H1 (cell line): ENCODE measurements at regions not wholly inside any gene's neighbourhood (a gene's known extent, or its start where the extent isn't known, plus 50 kb on each side); places are given as distances from the start of the nearest gene placed in this dataset.

ENCODE experiments used
- CTCF ChIA-PET: fragments of 300-600 bp; sonication (Branson Sonifier 250); formaldehyde crosslinking; loops from one replicate; lab custom pipeline; 2021; ENCODE audit not compliant: partially characterized antibody; lab: Charles Lee
- POLR2A ChIA-PET: fragments of 300-600 bp; sonication (Branson Sonifier 250); formaldehyde crosslinking; loops from one replicate; lab custom pipeline; 2021; ENCODE audit warnings: inconsistent platforms; ENCODE audit not compliant: partially characterized antibody; lab: Charles Lee
- DNase-seq, 2 experiments: peaks; one replicate each; pipeline versions ENCODE4 v3.0.0 to v3.0.0-alpha.2; 2010 to 2022; ENCODE audit warnings: low spot score in 2 of 2, low read depth in 1 of 2, mixed read lengths in 1 of 2
- FAIRE-seq: peaks from 2 replicates; lab custom pipeline; 2011; peaks lifted over from hg19 to GRCh38; lab: Jason Lieb, UNC
- H2AFZ ChIP-seq: 2 replicates; pipeline ENCODE4 v1.8.1; 2012; ENCODE audit warnings: low read length, inconsistent platforms
- H2AK5ac ChIP-seq: 2 replicates; pipeline ENCODE4 v1.6.1; 2013; ENCODE audit warnings: low read depth, low read length
- H2BK120ac ChIP-seq: replicated peaks from 2 replicates; pipeline ENCODE3; 2013; ENCODE audit warnings: low read depth, low read length, inconsistent platforms
- H2BK12ac ChIP-seq: 2 replicates; pipeline ENCODE4 v1.6.1; 2013; ENCODE audit warnings: low read depth, low read length
- H2BK15ac ChIP-seq: 2 replicates; pipeline ENCODE4 v1.6.1; 2013; ENCODE audit warnings: low read length
- H2BK20ac ChIP-seq: 2 replicates; pipeline ENCODE4 v1.6.1; 2013; ENCODE audit warnings: low read length
- H2BK5ac ChIP-seq: 2 replicates; pipeline ENCODE4 v1.6.1; 2013; ENCODE audit warnings: low read depth, low read length
- H3K14ac ChIP-seq: 2 replicates; pipeline ENCODE4 v1.6.1; 2013; ENCODE audit warnings: inconsistent platforms; ENCODE audit not compliant: insufficient read length
- H3K18ac ChIP-seq: 2 replicates; pipeline ENCODE4 v1.6.1; 2013; ENCODE audit warnings: low read length; ENCODE audit errors: extremely low read depth
- H3K23ac ChIP-seq: 2 replicates; pipeline ENCODE4 v1.6.1; 2013; ENCODE audit warnings: inconsistent platforms; ENCODE audit not compliant: insufficient read length
- H3K23me2 ChIP-seq: 2 replicates; pipeline ENCODE4 v1.6.1; 2013; ENCODE audit warnings: low read depth, low read length
- H3K27ac ChIP-seq: 2 replicates; pipeline ENCODE4 v1.6.1; 2011; ENCODE audit warnings: low read depth, low read length, inconsistent platforms
- H3K27me3 ChIP-seq, 4 experiments: replicated peaks in 1 of 4; 1 replicate in 1 of 4; 2 replicates in 3 of 4; pipeline versions ENCODE4 v1.6.1 to v1.8.1; 2011 to 2013; ENCODE audit warnings: low read length in 3 of 4, mild to moderate bottlenecking in 3 of 4, inconsistent platforms in 2 of 4, mixed read lengths in 2 of 4, moderate library complexity in 1 of 4; ENCODE audit not compliant: control insufficient read depth in 3 of 4, insufficient read depth in 3 of 4; ENCODE audit errors: extremely low read depth in 1 of 4
- H3K36me3 ChIP-seq, 4 experiments: 2 replicates each; pipeline versions ENCODE4 v1.6.1 to v1.8.1; 2011 to 2013; ENCODE audit warnings: mild to moderate bottlenecking in 4 of 4, low read length in 3 of 4, moderate library complexity in 2 of 4, control low read depth in 1 of 4, inconsistent platforms in 1 of 4; ENCODE audit not compliant: insufficient read depth in 4 of 4, control insufficient read depth in 2 of 4
- H3K4ac ChIP-seq: replicated peaks from 2 replicates; pipeline ENCODE3; 2013; ENCODE audit warnings: low read length, low read depth, mixed read lengths, inconsistent platforms; ENCODE audit not compliant: insufficient read length
- H3K4me1 ChIP-seq, 4 experiments: replicated peaks in 1 of 4; 1 replicate in 1 of 4; 2 replicates in 3 of 4; pipeline versions ENCODE4 v1.6.1 to v1.8.1; 2011 to 2013; ENCODE audit warnings: low read length in 3 of 4, inconsistent platforms in 2 of 4, mixed read lengths in 1 of 4; ENCODE audit not compliant: insufficient read depth in 4 of 4, control insufficient read depth in 3 of 4
- H3K4me2 ChIP-seq, 2 experiments: 2 replicates each; pipeline versions ENCODE4 v1.6.1 to v1.8.1; 2011 to 2013; ENCODE audit warnings: low read depth in 2 of 2, low read length in 2 of 2, control low read depth in 1 of 2, inconsistent platforms in 1 of 2, mild to moderate bottlenecking in 1 of 2; ENCODE audit not compliant: insufficient read depth in 1 of 2
- H3K4me3 ChIP-seq, 4 experiments: fragments of 200-600, 300-600 bp in 1 of 4; sonication (generic), shearing (Covaris generic), sonication (Bioruptor Twin) in 1 of 4; 2 replicates each; pipeline versions ENCODE4 v1.5.1 to v1.8.1; 2011 to 2016; ENCODE audit warnings: low read length in 4 of 4, low read depth in 3 of 4, control low read depth in 2 of 4, inconsistent platforms in 2 of 4, mild to moderate bottlenecking in 2 of 4, mixed read lengths in 1 of 4, moderate library complexity in 1 of 4; ENCODE audit not compliant: insufficient read depth in 2 of 4; ENCODE audit errors: extremely low read depth in 1 of 4
- H3K56ac ChIP-seq: replicated peaks from 2 replicates; pipeline ENCODE3; 2013; ENCODE audit warnings: low read depth, mild to moderate bottlenecking, mixed read lengths, low read length, inconsistent platforms; ENCODE audit not compliant: insufficient read length
- H3K79me1 ChIP-seq: 2 replicates; pipeline ENCODE4 v1.6.1; 2013; ENCODE audit warnings: low read depth, low read length, control low read depth
- H3K79me2 ChIP-seq, 2 experiments: 2 replicates each; pipeline versions ENCODE4 v1.6.1 to v1.8.1; 2012 to 2013; ENCODE audit warnings: low read length in 2 of 2, mild to moderate bottlenecking in 2 of 2, inconsistent platforms in 1 of 2; ENCODE audit not compliant: insufficient read depth in 2 of 2, control insufficient read depth in 1 of 2
- H3K9ac ChIP-seq, 4 experiments: replicated peaks in 1 of 4; 1 replicate in 1 of 4; 2 replicates in 3 of 4; pipeline versions ENCODE4 v1.6.1 to v1.8.1; 2011 to 2013; ENCODE audit warnings: low read depth in 3 of 4, low read length in 3 of 4, control low read depth in 2 of 4, mild to moderate bottlenecking in 2 of 4, moderate library complexity in 2 of 4, inconsistent platforms in 1 of 4; ENCODE audit errors: extremely low read depth in 1 of 4
- H3K9me3 ChIP-seq, 2 experiments: 2 replicates each; pipeline versions ENCODE4 v1.6.1 to v1.8.1; 2012 to 2013; ENCODE audit warnings: mild to moderate bottlenecking in 2 of 2, moderate library complexity in 2 of 2, control low read depth in 1 of 2, inconsistent platforms in 1 of 2, low read depth in 1 of 2, low read length in 1 of 2, mixed read lengths in 1 of 2; ENCODE audit not compliant: insufficient read depth in 2 of 2
- H4K20me1 ChIP-seq, 2 experiments: replicated peaks in 1 of 2; 2 replicates each; pipeline versions ENCODE3 to v1.8.1; 2011 to 2013; ENCODE audit warnings: inconsistent platforms in 2 of 2, low read length in 2 of 2, mild to moderate bottlenecking in 1 of 2; ENCODE audit not compliant: insufficient read depth in 2 of 2, control insufficient read depth in 1 of 2
- H4K5ac ChIP-seq: 2 replicates; pipeline ENCODE4 v1.6.1; 2013; ENCODE audit warnings: low read length, low read depth, mixed read lengths, inconsistent platforms; ENCODE audit not compliant: insufficient read length
- H4K8ac ChIP-seq: 2 replicates; pipeline ENCODE4 v1.8.0; 2013; ENCODE audit warnings: mild to moderate bottlenecking, moderate library complexity, low read length, inconsistent platforms; ENCODE audit not compliant: insufficient read depth; ENCODE audit errors: extremely low read depth
- H4K91ac ChIP-seq: replicated peaks from 2 replicates; pipeline ENCODE3; 2013; ENCODE audit warnings: low read length, mixed read lengths, inconsistent platforms; ENCODE audit not compliant: insufficient read length
- BACH1 ChIP-seq: IDR thresholded peaks from 2 replicates; pipeline ENCODE4 v1.6.1; 2012; ENCODE audit warnings: low read length, improper control_type of control experiment
- CREB1 ChIP-seq: IDR thresholded peaks from 2 replicates; pipeline ENCODE4 v1.6.1; 2012; ENCODE audit warnings: inconsistent platforms
- KDM5A ChIP-seq: fragments of 200-600 bp; IDR thresholded peaks from 2 replicates; pipeline ENCODE4 v1.7.1; 2012; ENCODE audit warnings: mild to moderate bottlenecking, low read length, inconsistent platforms, mixed read lengths
- POLR2A ChIP-seq, 2 experiments: IDR thresholded peaks; 1 replicate in 1 of 2; 2 replicates in 1 of 2; pipeline ENCODE4 v1.6.1; 2011; ENCODE audit warnings: low read depth in 2 of 2, low read length in 2 of 2, mild to moderate bottlenecking in 2 of 2; ENCODE audit errors: control extremely low read depth in 1 of 2
- POLR2AphosphoS5 ChIP-seq: IDR thresholded peaks from 2 replicates; pipeline ENCODE4 v1.6.1; 2011; ENCODE audit warnings: low read depth, low read length
- WGBS, 2 experiments: shearing (Covaris generic) in 1 of 2; methylation state at CpG; one replicate each; pipeline versions ENCODE4 v1.1.6 to v1.1.7; 2013 to 2015; ENCODE audit warnings: low lambda C conversion rate in 2 of 2, mixed read lengths in 2 of 2, inconsistent platforms in 1 of 2, low coverage in 1 of 2, missing lambda C conversion rate in 1 of 2; ENCODE audit not compliant: insufficient replicate concordance in 2 of 2, insufficient coverage in 1 of 2, insufficient read length in 1 of 2; ENCODE audit errors: extremely low coverage in 1 of 2, missing lambda C conversion rate in 1 of 2; 5-methylcytosine and 5-hydroxymethylcytosine counted together
- TF ChIP-seq, protein P1 (sequence below), 3 experiments: IDR thresholded peaks; 1 replicate in 2 of 3; 2 replicates in 1 of 3; pipeline versions ENCODE4 v1.5.1 to v1.6.1; 2011; ENCODE audit warnings: low read length in 3 of 3, mild to moderate bottlenecking in 3 of 3, inconsistent platforms in 2 of 3, low read depth in 1 of 3, moderate library complexity in 1 of 3; ENCODE audit not compliant: insufficient read depth in 1 of 3; ENCODE audit errors: control extremely low read depth in 1 of 3

DNA sequence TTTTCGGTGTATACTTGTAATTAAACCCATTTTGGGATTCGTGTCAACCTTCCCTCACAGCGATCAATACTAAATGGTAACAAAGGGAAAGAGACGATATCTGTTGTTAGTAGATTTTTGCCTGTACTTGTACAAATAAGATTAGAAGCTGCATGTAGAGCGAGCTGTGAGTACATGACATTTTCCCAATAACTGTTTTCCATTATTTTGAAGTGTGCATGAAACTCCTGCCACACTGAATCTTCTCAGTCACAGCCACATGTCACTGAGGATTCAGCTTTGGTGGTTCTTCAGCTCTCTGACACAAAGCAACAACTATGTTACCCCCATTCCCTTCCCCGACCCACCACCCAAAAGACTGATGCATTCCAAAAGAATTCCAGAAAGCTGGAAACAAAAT is 685.6 kb downstream of the EFNA5 start:
- Histone ChIP-seq H3K23me2 (no peaks in the 10 kb centered on the region; the same call in 1 of the 2 replicates), H2BK120ac (peak overlapping the region; percentile 61), H3K79me2 (peaks cover 0 to 42% of the 10 kb centered on the region in 2 experiments; a peak in 2 of 4 replicates), H3K4ac (no peak overlapping the region), H3K9ac (no peak overlapping the region; a peak in 1 of 7 replicates), H3K79me1 (no peaks in the 10 kb centered on the region), H3K14ac (peak overlapping the region; percentile 66), H4K91ac (peak overlapping the region; percentile 44), H3K27me3 (no peaks in the 10 kb centered on the region), H2AFZ (no peak overlapping the region), H3K4me2 (peak overlapping the region; percentile 50 to 78; a peak in 3 of 4 replicates), H2BK12ac (no peak overlapping the region), H3K4me1 (peaks cover 0 to 20% (median 3%) of the 10 kb centered on the region in 4 experiments; a peak in 4 of 7 replicates), H4K20me1 (no peaks in the 10 kb centered on the region), H3K56ac (no peak overlapping the region), H3K27ac (no peak overlapping the region), H3K23ac (no peak overlapping the region), H3K4me3 (peak overlapping the region in 1 of 4 experiments; percentile 52; a peak in 3 of 8 replicates)
- no peak for DNase-seq
- POLR2A ChIA-PET = interaction anchor here (1.0 to 1.9 kb wide), 4 partner anchors 9 to 687 kb away, joined by 3 to 12 read pairs (median 4); no protein-coding TSS in a partner anchor
- CTCF ChIA-PET = interaction anchor here (1.2 kb wide), 1 partner anchor 11 kb away, joined by 3 read pairs; no protein-coding TSS in a partner anchor
- WGBS, 2 experiments = 60% methylated on average over 6 of the region's 6 CpGs; no CpG with 5 or more reads in 1 of the 2 experiments
- no peak for FAIRE-seq
- TF ChIP-seq POLR2AphosphoS5 = peak; percentile 32; the same call in 1 of the 2 replicates
- no peak for TF ChIP-seq KDM5A
- no peak for TF ChIP-seq BACH1
- TF ChIP-seq CREB1 = no peak
- TF ChIP-seq, protein P1, sequence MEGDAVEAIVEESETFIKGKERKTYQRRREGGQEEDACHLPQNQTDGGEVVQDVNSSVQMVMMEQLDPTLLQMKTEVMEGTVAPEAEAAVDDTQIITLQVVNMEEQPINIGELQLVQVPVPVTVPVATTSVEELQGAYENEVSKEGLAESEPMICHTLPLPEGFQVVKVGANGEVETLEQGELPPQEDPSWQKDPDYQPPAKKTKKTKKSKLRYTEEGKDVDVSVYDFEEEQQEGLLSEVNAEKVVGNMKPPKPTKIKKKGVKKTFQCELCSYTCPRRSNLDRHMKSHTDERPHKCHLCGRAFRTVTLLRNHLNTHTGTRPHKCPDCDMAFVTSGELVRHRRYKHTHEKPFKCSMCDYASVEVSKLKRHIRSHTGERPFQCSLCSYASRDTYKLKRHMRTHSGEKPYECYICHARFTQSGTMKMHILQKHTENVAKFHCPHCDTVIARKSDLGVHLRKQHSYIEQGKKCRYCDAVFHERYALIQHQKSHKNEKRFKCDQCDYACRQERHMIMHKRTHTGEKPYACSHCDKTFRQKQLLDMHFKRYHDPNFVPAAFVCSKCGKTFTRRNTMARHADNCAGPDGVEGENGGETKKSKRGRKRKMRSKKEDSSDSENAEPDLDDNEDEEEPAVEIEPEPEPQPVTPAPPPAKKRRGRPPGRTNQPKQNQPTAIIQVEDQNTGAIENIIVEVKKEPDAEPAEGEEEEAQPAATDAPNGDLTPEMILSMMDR (IDR thresholded peaks at IDR 0.05; ENCODE audit: control extremely low read depth in 1 of 3, insufficient read depth in 1 of 3, low read depth in 1 of 3, low read length in 3 of 3) = no peak
- peak in 1 of 2 experiments; percentile 60; a peak in 1 of 3 replicates for TF ChIP-seq POLR2A (IDR thresholded peaks at IDR 0.05; ENCODE audit: control extremely low read depth in 1 of 2, low read depth in 2 of 2, low read length in 2 of 2)
- TF ChIP-seq, all 59 proteins: peak for 2
- Histone ChIP-seq H3K9me3 (no peaks in the 10 kb centered on the region), H2BK20ac (no peak overlapping the region), H3K36me3 (peaks cover 0 to 38% (median 11%) of the 10 kb centered on the region in 4 experiments; a peak in 4 of 8 replicates), H4K8ac (no peak overlapping the region), H2BK5ac (peak overlapping the region; percentile 62; the same call in 1 of the 2 replicates), H2BK15ac (no peak overlapping the region), H4K5ac (no peak overlapping the region), H3K18ac (no peak overlapping the region), H2AK5ac (peak overlapping the region; percentile 42; the same call in 1 of the 2 replicates)
